ENCODE measurements at regions not wholly inside any gene's neighbourhood (a gene's known extent, or its start where the extent isn't known, plus 50 kb on each side); places are given as distances from the start of the nearest gene placed in this dataset.

- no peak for DNase-seq
Measured at GRCh38 chr14:97620066-97620465, 822.9 kb downstream of the VRK1 start.

- DNase-seq, result no peak
Measured at GRCh38 chr14:97624985-97625384, 827.8 kb downstream of the VRK1 start.

GRCh38 chr14:97625477-97625876, 828.3 kb downstream of the VRK1 start:
- DNase-seq, result no peak

GRCh38 chr14:97626088-97626487, 828.9 kb downstream of the VRK1 start:
- no peak for DNase-seq

GRCh38 chr14:97630249-97630648, 833.1 kb downstream of the VRK1 start:
- DNase-seq, result no peak

- no peak for DNase-seq
Measured at GRCh38 chr14:97633131-97633738, 836.1 kb downstream of the VRK1 start.

GRCh38 chr14:97634751-97635150, 837.6 kb downstream of the VRK1 start:
- DNase-seq, result no peak

- no peak for DNase-seq
Measured at GRCh38 chr14:97638864-97639263, 841.7 kb downstream of the VRK1 start.

GRCh38 chr14:97640031-97640430, 842.8 kb downstream of the VRK1 start:
- no peak for DNase-seq

GRCh38 chr14:97641827-97642226, 844.6 kb downstream of the VRK1 start:
- no peak for DNase-seq

GRCh38 chr14:97642631-97643030, 845.4 kb downstream of the VRK1 start:
- no peak for DNase-seq

- no peak for DNase-seq
Measured at GRCh38 chr14:97644365-97644764, 847.2 kb downstream of the VRK1 start.

GRCh38 chr14:97649752-97650151, 852.6 kb downstream of the VRK1 start:
- no peak for DNase-seq

- no peak for DNase-seq
Measured at GRCh38 chr14:97655169-97655948, 858.2 kb downstream of the VRK1 start.

GRCh38 chr14:97657609-97658008, 860.4 kb downstream of the VRK1 start:
- DNase-seq, result no peak

- no peak for DNase-seq
Measured at GRCh38 chr14:97687944-97688630, 890.9 kb downstream of the VRK1 start.

GRCh38 chr14:97688631-97689336, 891.6 kb downstream of the VRK1 start:
- DNase-seq, result no peak

GRCh38 chr14:97692084-97692483, 894.9 kb downstream of the VRK1 start:
- no peak for DNase-seq

GRCh38 chr14:97695456-97695981, 898.3 kb downstream of the VRK1 start:
- DNase-seq, result no peak

GRCh38 chr14:97697772-97698171, 900.6 kb downstream of the VRK1 start:
- DNase-seq, result no peak

- no peak for DNase-seq
Measured at GRCh38 chr14:97699026-97699425, 901.8 kb downstream of the VRK1 start.

- no peak for DNase-seq
Measured at GRCh38 chr14:97703006-97703760, 906.0 kb downstream of the VRK1 start.
